Gastroesophageal sphincter (tissue), 4 donors: ENCODE measurements at regions not wholly inside any gene's neighbourhood (a gene's known extent, or its start where the extent isn't known, plus 50 kb on each side); places are given as distances from the start of the nearest gene placed in this dataset.

Experiments used
- ATAC-seq: fragments of 150-250 bp; one replicate; pipeline ENCODE4 v1.9.1; 2016; ENCODE audit warnings: mild to moderate bottlenecking, moderate library complexity
- H3K27ac ChIP-seq, 4 donors: fragments of 200-600 bp; sonication (generic) in 3 of 4; 1 replicate in 3 of 4; 2 replicates in 1 of 4; pipeline ENCODE4 v1.5.1; 2016 to 2019
- H3K27me3 ChIP-seq: fragments of 200-600 bp; sonication (generic); one replicate; pipeline ENCODE4 v1.5.1; 2019
- H3K36me3 ChIP-seq, 2 donors: fragments of 200-600 bp; sonication (generic); one replicate each; pipeline ENCODE4 v1.5.1; 2019; ENCODE audit warnings: control low read depth in 1 of 2
- H3K4me1 ChIP-seq, 3 donors: fragments of 200-600 bp; sonication (generic); 1 replicate in 2 of 3; 2 replicates in 1 of 3; pipeline ENCODE4 v1.5.1; 2016 to 2019; ENCODE audit warnings: control low read depth in 2 of 3
- H3K4me3 ChIP-seq, 2 donors: fragments of 200-600 bp; sonication (generic); one replicate each; pipeline ENCODE4 v1.5.1; 2019; ENCODE audit warnings: mild to moderate bottlenecking in 1 of 2, moderate library complexity in 1 of 2
- H3K9me3 ChIP-seq, 3 donors: fragments of 200-600 bp; sonication (generic); one replicate each; pipeline ENCODE4 v1.5.1; 2017 to 2019; ENCODE audit warnings: control low read depth in 2 of 3
- CTCF ChIP-seq, 4 experiments: fragments of 200-600 bp in 2 of 4; fragments of 450-650 bp in 2 of 4; sonication (generic) in 1 of 4; IDR thresholded peaks; one replicate each; pipeline ENCODE4 v1.5.1; 2017 to 2019; ENCODE audit warnings: antibody characterized with exemption in 4 of 4, mild to moderate bottlenecking in 2 of 4, moderate library complexity in 2 of 4
- EP300 ChIP-seq: sonication (generic); formaldehyde crosslinking; IDR thresholded peaks from one replicate; pipeline ENCODE4 v1.6.1; 2017; ENCODE audit warnings: antibody characterized with exemption, mild to moderate bottlenecking
- POLR2A ChIP-seq, 2 donors: fragments of 450-650 bp; IDR thresholded peaks; one replicate each; pipeline ENCODE4 v1.6.1; 2017; ENCODE audit warnings: antibody characterized with exemption in 2 of 2, mild to moderate bottlenecking in 2 of 2, moderate library complexity in 1 of 2
- POLR2AphosphoS5 ChIP-seq: sonication (generic); formaldehyde crosslinking; IDR thresholded peaks from one replicate; pipeline ENCODE4 v1.6.1; 2017; ENCODE audit warnings: antibody characterized with exemption
- WGBS, 2 donors: methylation state at CpG; one replicate each; pipeline ENCODE4 v1.1.5; 2018; ENCODE audit warnings: low coverage in 1 of 2; 5-methylcytosine and 5-hydroxymethylcytosine counted together

GRCh38 chr10:120262857-120263547 lies 194.0 kb upstream of the PLPP4 start:
- TF ChIP-seq EP300 (no peak), POLR2A (IDR thresholded peaks at IDR 0.05) (no peak), CTCF (IDR thresholded peaks at IDR 0.05) (no peak), POLR2AphosphoS5 (no peak)
- H3K4me1 ChIP-seq: no peaks in the 10 kb centered on the region
- H3K36me3 ChIP-seq: no peaks in the 10 kb centered on the region
- H3K4me3 ChIP-seq: no peak overlapping the region
- H3K27me3 ChIP-seq: no peaks in the 10 kb centered on the region
- ATAC-seq: no peak
- no peaks in the 10 kb centered on the region for H3K9me3 ChIP-seq
- 78% methylated on average over 1 of the region's 1 CpG; no CpG with 5 or more reads in 1 of the 2 donors for WGBS, 2 donors
- no peak overlapping the region for H3K27ac ChIP-seq

GRCh38 chr10:120266022-120266421 lies 191.0 kb upstream of the PLPP4 start:
- no peaks in the 10 kb centered on the region for H3K9me3 ChIP-seq
- no peaks in the 10 kb centered on the region for H3K27me3 ChIP-seq
- H3K36me3 ChIP-seq: no peaks in the 10 kb centered on the region
- no peak for ATAC-seq
- 80 to 87% methylated on average over 3 of the region's 3 CpGs for WGBS, 2 donors
- no peak overlapping the region for H3K27ac ChIP-seq
- no peak for TF ChIP-seq EP300
- no peak for TF ChIP-seq CTCF (IDR thresholded peaks at IDR 0.05)
- no peak for TF ChIP-seq POLR2AphosphoS5
- no peak for TF ChIP-seq POLR2A (IDR thresholded peaks at IDR 0.05)
- no peak overlapping the region for H3K4me3 ChIP-seq
- H3K4me1 ChIP-seq: no peaks in the 10 kb centered on the region

GRCh38 chr10:120270906-120271305 lies 186.1 kb upstream of the PLPP4 start:
- Histone ChIP-seq H3K36me3 (no peaks in the 10 kb centered on the region), H3K27ac (no peak overlapping the region), H3K4me1 (no peaks in the 10 kb centered on the region), H3K27me3 (no peaks in the 10 kb centered on the region), H3K9me3 (no peaks in the 10 kb centered on the region), H3K4me3 (no peak overlapping the region)
- TF ChIP-seq CTCF (IDR thresholded peaks at IDR 0.05) (no peak), EP300 (no peak), POLR2AphosphoS5 (no peak), POLR2A (IDR thresholded peaks at IDR 0.05) (no peak)
- 40 to 80% methylated on average over 1 of the region's 1 CpG for WGBS, 2 donors
- no peak for ATAC-seq

- no peaks in the 10 kb centered on the region for H3K4me1 ChIP-seq
- no peaks in the 10 kb centered on the region for H3K27me3 ChIP-seq
- no peaks in the 10 kb centered on the region for H3K36me3 ChIP-seq
- H3K4me3 ChIP-seq: no peak overlapping the region
- TF ChIP-seq POLR2AphosphoS5 (no peak), CTCF (IDR thresholded peaks at IDR 0.05) (no peak), POLR2A (IDR thresholded peaks at IDR 0.05) (no peak), EP300 (no peak)
- ATAC-seq: no peak
- H3K27ac ChIP-seq: no peak overlapping the region
- no peaks in the 10 kb centered on the region for H3K9me3 ChIP-seq
Observed at GRCh38 chr10:120271696-120272095, 185.3 kb upstream of the PLPP4 start.

- Histone ChIP-seq H3K4me3 (no peak overlapping the region), H3K4me1 (no peaks in the 10 kb centered on the region), H3K27ac (no peak overlapping the region), H3K36me3 (no peaks in the 10 kb centered on the region), H3K9me3 (no peaks in the 10 kb centered on the region), H3K27me3 (no peaks in the 10 kb centered on the region)
- no peak for TF ChIP-seq POLR2A (IDR thresholded peaks at IDR 0.05)
- TF ChIP-seq EP300: no peak
- TF ChIP-seq POLR2AphosphoS5: no peak
- no peak for TF ChIP-seq CTCF (IDR thresholded peaks at IDR 0.05)
- ATAC-seq: no peak
- WGBS, 2 donors: 77 to 94% methylated on average over 2 of the region's 2 CpGs
Observed at GRCh38 chr10:120272350-120272749, 184.7 kb upstream of the PLPP4 start.
